ENCODE measurements at regions not wholly inside any gene's neighbourhood (a gene's known extent, or its start where the extent isn't known, plus 50 kb on each side); places are given as distances from the start of the nearest gene placed in this dataset.
"Not testable (repeated sequence)": the region's sequence is repeated elsewhere in the genome, so short reads cannot be mapped to it uniquely, and the experiment has no call there.

DNA sequence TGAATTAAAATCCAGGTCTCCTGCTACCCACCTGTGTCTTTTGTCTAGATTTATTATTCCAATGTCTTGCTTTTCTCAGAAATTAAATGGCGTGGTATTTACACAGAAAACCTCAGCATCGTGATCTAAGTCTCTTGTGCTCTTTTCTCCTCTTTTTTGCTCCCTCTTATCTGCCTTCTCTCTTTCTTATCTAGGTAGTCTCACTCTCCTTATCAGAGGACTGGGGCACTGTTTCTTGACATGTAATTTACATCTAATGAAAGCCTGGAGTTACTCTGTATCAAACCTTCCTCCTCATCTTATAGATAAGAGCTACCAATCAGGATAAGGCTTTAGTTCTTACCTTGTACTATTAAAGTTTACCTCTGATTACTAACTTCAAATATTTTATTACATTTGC is 933.8 kb downstream of the TLE1 start:
- no peak for DNase-seq (ENCODE audit: low spot score)

DNA sequence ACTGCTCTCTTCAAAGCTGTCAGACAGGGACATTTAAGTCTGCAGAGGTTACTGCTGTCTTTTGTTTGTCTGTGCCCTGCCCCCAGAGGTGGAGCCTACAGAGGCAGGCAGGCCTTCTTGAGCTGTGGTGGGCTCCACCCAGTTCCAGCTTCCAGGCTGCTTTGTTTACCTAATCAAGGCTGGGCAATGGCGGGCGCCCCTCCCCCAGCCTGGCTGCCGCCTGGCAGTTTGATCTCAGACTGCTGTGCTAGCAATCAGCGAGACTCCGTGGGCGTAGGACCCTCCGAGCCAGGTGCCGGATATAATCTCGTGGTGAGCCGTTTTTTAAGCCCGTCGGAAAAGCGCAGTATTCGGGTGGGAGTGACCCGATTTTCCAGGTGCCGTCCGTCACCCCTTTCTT is 942.3 kb downstream of the TLE1 start:
- DNase-seq (ENCODE audit: low spot score): not testable (repeated sequence)

DNA sequence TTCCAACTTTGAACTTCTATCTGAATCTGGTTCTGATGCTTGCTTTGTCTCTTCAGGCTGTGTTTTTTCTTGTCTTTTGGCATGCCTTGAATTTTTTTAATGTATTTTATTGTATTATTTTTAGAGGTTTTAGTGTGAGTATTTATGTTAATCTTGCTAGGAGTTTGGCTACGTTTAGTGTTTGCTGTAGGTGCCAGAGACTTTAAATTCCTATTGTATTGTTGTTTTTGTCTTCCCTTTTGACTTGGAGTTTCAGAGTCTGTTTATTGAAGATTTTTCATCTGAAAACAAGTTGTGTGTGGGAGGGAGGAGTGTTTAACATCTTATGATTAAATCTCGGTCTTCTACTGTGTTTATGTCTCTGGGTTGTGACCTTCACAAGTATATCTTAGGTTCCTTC is 956.8 kb downstream of the TLE1 start:
- no peak for DNase-seq (ENCODE audit: low spot score)

DNA sequence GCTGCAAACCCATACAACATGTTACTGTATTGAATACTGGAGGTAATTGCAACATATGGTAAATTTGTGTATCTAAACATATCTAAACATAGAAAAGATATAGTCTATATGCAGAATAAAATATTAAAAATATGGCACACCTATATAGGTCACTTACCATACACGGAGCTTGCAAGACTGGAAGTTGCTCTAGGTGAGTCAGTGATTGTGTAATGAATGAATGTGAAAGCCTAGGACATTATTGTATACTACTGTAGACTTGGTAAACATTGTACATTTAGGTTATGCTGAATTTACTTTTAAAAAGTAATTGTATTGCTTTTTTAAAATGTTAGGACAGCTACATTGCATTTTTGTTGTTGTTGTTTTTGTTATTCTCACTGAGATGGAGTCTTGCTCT is 968.8 kb downstream of the TLE1 start:
- DNase-seq (ENCODE audit: low spot score): no peak

GRCh38 chr9:80707120-80707519 is 982.2 kb downstream of the TLE1 start:
- no peak for DNase-seq (ENCODE audit: low spot score)

DNA sequence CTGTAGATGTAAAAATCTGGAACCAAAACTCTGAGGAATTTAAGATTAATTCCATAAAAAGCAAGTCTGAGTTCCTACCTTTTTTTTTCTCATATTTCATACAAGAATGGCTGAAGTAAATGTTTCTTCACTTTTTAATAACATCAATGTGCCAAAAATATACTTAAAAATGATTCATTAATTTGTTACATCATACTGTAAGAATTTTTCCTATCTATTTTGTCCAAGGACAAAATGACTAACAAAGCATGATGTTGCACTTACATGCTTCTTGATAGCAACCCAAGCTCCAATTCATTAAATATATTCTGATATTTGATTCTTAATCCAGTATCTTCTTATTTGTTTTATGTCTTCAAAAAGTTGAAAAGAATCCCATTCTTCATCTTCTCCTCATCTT is 988.3 kb downstream of the TLE1 start:
- no peak for DNase-seq (ENCODE audit: low spot score)

GRCh38 chr9:80699511-80699998 is 989.8 kb downstream of the TLE1 start:
- no peak for DNase-seq (ENCODE audit: low spot score)

GRCh38 chr9:80698725-80699410 is 990.5 kb downstream of the TLE1 start:
- no peak for DNase-seq (ENCODE audit: low spot score)

DNA sequence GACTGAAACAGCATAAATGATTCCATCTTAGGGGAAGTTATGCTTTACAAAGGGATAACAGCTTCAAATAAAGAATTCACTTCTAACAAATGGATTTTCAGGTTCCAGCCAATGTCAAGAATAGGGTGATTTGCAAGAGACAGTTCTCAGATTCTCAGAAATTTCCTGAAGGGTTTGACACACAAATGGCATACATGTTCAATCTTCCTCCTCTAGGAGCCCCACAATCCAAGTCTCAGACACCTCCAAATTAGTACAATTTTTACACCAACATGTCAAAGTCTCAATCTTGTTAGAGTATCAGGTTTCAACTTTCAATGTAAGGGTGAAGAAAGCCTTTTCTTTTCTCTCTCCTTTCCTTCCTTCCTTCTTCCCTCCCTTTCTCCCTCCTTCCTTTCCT is 996.6 kb downstream of the TLE1 start:
- no peak for DNase-seq (ENCODE audit: low spot score)

- peak; percentile 13 for DNase-seq (ENCODE audit: low spot score)
These were observed 998.1 kb downstream of the TLE1 start for GRCh38 chr9:80691229-80691628.

DNA sequence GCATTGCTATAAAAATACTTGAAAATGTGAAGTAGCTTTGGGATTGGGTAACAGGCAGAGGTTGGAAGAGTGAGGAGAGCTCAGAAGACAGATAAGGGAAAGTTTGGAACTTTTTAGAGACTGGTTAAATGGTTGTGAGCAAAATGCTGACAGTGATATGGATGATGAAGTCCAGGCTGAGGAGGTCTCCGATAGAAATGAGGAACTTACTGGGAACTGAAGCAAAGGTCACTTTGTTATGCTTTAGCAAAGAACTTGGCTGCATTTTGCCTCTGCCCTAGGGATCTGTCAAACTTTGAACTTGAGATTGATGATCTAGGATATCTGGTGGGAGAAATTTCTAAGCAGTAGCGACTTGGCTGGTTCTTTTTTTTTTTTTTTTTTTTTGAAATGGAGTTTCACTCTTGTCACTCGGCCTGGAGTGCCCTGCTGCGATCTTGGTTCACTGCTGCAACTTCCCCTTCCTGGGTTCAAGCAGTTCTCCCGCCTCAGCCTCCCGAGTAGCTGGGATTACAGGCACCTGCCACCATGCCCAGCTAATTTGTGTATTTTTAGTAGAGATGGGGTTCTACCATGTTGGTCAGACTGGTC is 998.9 kb downstream of the TLE1 start:
- DNase-seq (ENCODE audit: low spot score): no peak

GRCh38 chr9:80679916-80680315 is 1009.4 kb downstream of the TLE1 start:
- DNase-seq (ENCODE audit: low spot score): no peak

DNA sequence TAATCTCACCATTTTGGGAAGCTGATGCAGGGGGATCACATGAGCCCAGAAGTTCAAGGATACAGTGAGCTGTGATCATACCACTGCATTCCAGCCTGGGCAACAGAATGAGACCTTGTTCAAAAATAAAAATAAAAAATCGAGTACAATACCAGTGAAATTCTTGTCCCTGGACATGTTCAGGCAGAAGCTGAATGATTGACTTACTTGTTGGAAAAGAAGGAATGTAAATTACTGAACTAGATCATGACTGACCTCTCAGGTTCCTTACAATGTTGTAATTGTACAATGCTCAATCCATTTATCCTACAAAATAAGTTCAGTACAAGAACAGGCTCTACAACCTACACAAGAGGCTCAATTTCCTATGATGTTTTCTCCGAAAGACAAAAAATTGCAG is 1010.4 kb downstream of the TLE1 start:
- DNase-seq (ENCODE audit: low spot score): no peak

DNA sequence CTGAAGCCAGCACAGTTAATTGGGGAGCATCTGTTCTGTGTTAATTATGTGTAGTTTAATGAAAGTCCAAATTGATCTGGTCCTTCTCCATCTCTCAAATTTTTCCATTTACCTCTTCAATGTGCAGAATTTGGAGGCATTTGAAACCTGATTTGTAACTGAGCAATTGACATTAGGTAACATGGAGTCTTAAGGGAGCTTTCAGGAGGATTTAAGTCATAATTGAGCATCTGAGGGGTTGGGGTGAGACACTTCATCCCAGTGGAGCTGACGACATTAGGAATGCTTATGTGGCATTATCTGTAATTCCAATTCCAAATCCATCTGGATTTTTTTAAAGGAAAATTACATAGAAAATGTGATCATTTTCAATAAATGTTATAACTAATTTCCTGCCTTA is 1015.9 kb downstream of the TLE1 start:
- no peak for DNase-seq (ENCODE audit: low spot score)

- no peak for DNase-seq (ENCODE audit: low spot score)
These were observed 1023.9 kb downstream of the TLE1 start for GRCh38 chr9:80665479-80665878.

- DNase-seq (ENCODE audit: low spot score): peak; percentile 20
These were observed 1024.8 kb downstream of the TLE1 start for GRCh38 chr9:80664327-80665210.

DNA sequence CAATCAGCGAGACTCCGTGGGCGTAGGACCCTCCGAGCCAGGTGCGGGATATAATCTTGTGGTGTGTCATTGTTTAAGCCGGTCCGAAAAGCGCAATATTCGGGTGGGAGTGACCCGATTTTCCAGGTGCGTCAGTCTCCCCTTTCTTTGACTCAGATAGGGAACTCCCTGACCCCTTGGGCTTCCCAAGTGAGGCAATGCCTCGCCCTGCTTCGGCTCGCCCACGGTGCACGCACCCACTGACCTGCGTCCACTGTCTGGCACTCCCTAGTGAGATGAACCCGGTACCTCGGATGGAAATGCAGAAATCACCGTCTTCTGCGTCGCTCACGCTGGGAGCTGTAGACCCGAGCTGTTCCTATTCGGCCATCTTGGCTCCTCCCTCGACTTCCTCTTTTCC is 1029.6 kb downstream of the TLE1 start:
- not testable (repeated sequence) for DNase-seq (ENCODE audit: low spot score)

DNA sequence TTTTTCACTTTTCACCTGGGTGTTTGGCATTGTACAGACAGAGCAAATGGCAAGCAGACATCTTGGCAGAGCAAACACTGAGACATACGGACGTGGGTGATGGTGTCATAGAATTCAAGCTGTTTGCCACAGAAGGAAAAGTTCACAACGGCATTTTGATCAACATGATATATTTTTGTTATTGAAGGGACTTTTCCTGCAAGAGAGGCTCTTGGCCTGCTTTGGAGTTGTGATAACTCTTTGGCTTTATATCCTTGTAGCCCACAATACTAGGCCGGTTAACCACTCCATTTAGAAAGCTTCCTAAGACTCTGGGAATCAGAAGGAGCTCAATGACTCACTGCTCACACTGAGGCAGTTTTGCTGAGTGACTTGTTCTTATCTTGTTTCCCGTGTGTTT is 1038.3 kb downstream of the TLE1 start:
- no peak for DNase-seq (ENCODE audit: low spot score)

DNA sequence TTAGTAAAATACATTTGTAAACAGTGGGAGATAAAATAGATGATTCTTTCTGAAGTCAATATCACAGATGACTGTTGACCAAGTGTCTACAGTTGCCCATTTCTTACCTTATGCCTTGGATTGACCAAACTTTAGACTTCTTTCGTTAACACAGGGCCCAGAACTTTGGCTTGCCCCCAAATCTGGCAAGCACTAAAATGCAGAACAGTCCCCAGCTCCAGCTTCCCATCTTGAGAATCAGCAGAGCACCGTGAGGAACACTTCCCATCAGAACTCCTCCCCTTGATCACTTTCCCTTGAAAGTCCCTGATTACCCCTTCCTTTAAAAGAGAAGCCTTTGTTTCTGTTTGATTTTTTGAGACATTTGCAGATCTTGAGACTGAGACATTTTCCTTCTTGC is 1039.9 kb downstream of the TLE1 start:
- no peak for DNase-seq (ENCODE audit: low spot score)

- DNase-seq (ENCODE audit: low spot score): no peak
These were observed 1040.3 kb downstream of the TLE1 start for GRCh38 chr9:80649001-80649420.

DNA sequence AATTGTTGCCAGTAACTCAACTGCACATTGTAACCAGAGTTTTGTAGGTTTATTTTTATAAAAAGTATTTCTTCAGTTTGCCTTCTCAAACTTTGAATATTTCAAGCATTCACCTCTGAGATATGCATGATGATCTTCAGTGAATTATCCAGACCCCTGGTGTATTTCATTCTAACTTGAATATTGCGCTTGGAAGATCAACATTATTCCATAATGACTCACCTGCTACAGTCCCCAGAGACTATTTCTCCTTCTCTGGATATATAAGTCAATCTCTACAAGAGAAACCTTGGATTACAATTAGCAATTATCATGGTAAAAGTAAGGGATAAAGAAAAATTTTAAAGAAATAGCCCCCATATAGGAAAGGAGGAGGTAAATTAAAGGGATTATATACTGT is 1041.0 kb downstream of the TLE1 start:
- no peak for DNase-seq (ENCODE audit: low spot score)

DNA sequence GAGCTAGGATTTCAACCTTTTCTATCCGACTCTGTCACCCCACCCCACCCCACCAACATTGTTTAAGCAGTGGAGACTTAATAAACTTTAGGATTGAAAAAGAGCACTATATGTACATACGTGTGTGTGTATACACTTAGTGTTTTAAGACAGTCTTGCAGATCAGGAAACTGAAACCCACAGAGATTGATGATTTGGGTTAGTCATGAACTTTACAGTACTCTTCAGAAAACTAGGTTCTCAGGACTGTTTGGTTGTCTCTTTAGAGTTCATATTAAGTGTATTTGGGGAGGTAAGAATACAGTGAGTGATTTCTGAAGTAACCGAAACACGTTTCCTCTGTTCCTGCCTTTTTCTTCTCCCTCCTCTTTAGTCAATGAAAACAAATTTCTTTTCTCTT is 1043.1 kb downstream of the TLE1 start:
- DNase-seq (ENCODE audit: low spot score): no peak

DNA sequence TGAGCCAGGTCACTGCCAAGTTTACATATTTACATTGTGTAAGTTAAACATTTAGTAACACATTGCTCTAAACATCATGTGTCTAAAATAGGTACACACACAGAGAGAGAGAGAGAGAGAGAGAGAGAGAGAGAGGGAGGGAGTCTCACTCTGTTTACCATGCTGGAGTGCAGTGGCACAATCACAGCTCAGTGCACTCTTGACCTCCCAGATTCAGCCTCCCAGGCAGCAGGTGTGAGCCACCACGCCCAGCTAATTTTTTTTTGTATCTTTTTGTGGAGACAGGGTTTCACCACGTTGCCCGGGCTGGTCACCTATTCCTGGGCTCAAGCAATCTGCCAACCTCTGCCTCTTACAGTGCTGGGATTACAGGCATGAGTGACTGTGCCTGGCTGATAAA is 1045.3 kb downstream of the TLE1 start:
- DNase-seq (ENCODE audit: low spot score): no peak

Data from iPS-NIHi11 (cell line).